OCI-LY7 (cell line): ENCODE measurements at regions not wholly inside any gene's neighbourhood (a gene's known extent, or its start where the extent isn't known, plus 50 kb on each side); places are given as distances from the start of the nearest gene placed in this dataset.

ENCODE experiments used
- EZH2phosphoT487 ChIP-seq: fragments of 200-600 bp; sonication (generic); IDR thresholded peaks from 2 replicates; pipeline ENCODE4 v1.6.1; 2018; ENCODE audit warnings: low read depth, borderline replicate concordance, mild to moderate bottlenecking, mixed run types, antibody characterized with exemption, low read length, moderate library complexity, mixed read lengths
- TF ChIP-seq, protein P1 (sequence below): fragments of 200-600 bp; sonication (generic); conservative IDR thresholded peaks from 2 replicates; pipeline ENCODE4 v1.5.1; 2014; ENCODE audit warnings: mild to moderate bottlenecking, antibody characterized with exemption, low read length, moderate library complexity, mixed read lengths

DNA sequence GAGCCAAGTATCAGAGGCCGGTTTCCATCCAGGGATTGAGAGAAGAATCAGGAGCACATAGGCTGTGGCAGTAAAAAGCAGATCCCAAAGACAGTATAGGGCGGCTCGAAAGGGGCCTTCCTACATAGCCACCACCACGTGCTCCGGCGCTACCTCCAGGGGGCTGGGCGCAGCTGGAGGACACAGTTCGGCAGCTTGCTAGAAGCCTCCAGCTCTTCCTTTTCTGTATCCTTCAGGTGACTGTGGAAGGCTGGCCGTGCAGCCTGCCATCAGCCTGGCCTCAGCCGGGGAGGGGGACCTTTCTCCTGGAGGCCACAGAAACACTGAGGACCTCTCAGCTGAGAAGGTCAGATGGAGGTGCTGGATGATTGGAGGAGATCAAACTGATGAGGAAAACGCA, 183.6 kb upstream of the GLI2 start:
- TF ChIP-seq, protein P1, sequence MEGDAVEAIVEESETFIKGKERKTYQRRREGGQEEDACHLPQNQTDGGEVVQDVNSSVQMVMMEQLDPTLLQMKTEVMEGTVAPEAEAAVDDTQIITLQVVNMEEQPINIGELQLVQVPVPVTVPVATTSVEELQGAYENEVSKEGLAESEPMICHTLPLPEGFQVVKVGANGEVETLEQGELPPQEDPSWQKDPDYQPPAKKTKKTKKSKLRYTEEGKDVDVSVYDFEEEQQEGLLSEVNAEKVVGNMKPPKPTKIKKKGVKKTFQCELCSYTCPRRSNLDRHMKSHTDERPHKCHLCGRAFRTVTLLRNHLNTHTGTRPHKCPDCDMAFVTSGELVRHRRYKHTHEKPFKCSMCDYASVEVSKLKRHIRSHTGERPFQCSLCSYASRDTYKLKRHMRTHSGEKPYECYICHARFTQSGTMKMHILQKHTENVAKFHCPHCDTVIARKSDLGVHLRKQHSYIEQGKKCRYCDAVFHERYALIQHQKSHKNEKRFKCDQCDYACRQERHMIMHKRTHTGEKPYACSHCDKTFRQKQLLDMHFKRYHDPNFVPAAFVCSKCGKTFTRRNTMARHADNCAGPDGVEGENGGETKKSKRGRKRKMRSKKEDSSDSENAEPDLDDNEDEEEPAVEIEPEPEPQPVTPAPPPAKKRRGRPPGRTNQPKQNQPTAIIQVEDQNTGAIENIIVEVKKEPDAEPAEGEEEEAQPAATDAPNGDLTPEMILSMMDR: no peak
- TF ChIP-seq EZH2phosphoT487: no peak
